HG02642 (cell line): ENCODE measurements at regions not wholly inside any gene's neighbourhood (a gene's known extent, or its start where the extent isn't known, plus 50 kb on each side); places are given as distances from the start of the nearest gene placed in this dataset.

Source experiments
- ATAC-seq: cut with Tn5 transposase; IDR thresholded peaks from one replicate; pipeline ENCODE4 v1.9.1; 2021; ENCODE audit warnings: mild to moderate bottlenecking; ENCODE audit not compliant: unreplicated experiment, poor library complexity

GRCh38 chr13:29964181-29964845 lies 113.9 kb upstream of the UBL3 start:
- no peak for ATAC-seq

- ATAC-seq: no peak
Measured at GRCh38 chr13:29963089-29963488, 112.7 kb upstream of the UBL3 start.

GRCh38 chr13:29961036-29961670 lies 110.7 kb upstream of the UBL3 start:
- no peak for ATAC-seq

GRCh38 chr13:29959603-29960002 lies 109.2 kb upstream of the UBL3 start:
- ATAC-seq: no peak

- ATAC-seq: no peak
Measured at GRCh38 chr13:29959086-29959485, 108.7 kb upstream of the UBL3 start.

- no peak for ATAC-seq
Measured at GRCh38 chr13:29958476-29958875, 108.1 kb upstream of the UBL3 start.

GRCh38 chr13:29957320-29957719 lies 106.9 kb upstream of the UBL3 start:
- ATAC-seq: no peak

DNA sequence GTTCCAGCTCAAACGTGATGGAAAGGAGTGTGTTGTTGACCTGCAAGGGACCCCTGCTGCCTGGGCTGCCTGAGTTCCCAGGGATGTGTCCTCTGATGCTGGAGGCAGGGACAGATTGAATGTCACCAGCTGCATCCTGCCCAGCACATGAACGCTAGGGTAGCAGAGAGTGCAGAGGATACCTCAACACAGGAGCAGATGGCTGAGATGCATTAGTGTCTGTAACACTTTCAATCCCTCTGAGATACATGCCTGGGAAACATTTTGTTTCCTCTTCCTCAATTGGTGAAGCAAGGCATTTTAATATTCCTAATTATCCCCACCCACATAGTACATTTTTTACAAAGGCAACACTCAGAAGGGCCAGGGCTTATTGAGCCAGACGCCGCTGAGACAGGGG lies 106.4 kb upstream of the UBL3 start:
- no peak for ATAC-seq

- ATAC-seq: no peak
Measured at GRCh38 chr13:29955137-29955650, 104.8 kb upstream of the UBL3 start.

DNA sequence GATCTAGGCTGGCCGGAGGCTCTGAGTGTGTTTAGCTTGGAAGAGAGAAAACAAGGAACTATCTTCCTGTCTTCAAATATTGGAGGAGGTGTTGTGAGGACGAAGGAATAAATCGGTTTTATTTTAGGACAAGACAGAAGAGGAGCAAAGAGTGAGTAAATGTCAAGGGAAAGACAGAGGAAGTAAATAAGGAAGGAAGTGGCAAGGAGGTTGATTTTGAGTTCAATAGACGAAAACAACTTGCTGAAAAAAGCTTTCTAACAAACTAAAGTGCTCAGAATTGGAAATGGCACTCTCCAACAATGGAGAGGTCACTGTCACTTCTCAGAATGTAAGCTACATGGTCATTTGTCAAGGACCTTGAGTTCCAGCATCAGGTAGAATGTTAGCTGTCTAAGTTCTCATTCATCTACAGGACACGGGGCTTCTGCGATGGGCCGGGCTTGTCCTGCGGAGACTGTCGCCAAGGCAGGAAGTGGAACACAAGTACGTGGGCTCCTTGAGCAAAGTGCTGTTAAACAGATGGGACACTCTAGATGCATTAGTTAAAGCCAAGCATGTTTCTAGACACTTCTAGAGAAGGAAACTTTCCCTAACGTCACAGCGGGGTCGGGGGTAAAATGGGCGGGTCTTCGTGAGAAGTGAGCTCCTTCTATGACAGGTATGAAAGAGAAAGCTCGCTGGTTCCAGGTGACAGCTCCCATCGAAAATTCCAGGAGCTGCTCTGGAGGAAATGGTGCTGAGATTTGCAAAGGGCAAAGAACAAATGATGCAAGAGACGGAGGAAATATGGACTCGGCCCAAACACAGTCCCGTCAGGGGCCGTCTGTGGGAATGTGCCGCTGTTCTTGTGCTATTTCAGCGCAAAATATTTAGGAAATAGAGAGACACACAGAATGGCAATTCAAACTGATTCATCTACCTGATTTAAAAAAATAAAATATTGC lies 103.9 kb upstream of the UBL3 start:
- ATAC-seq: no peak

GRCh38 chr13:29953542-29953941 lies 103.1 kb upstream of the UBL3 start:
- ATAC-seq: no peak

DNA sequence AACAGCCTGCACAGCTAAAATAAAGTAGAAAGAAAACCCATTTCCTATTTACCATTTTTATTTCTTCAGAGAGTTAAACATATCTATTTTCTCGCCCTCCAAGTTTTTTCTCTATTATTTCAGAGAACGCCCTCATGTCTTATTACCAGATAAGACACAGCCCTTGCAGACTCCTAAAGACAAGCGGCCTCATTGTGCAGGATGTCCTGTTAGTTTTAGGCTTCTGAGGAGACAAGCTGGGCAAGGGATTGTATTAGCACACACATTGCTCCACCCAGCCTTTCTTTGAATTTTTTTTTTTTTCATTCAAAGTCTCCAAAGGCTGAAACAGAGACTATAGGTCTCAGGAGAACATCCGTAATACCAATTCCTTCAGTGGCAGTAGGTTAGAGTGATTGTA lies 101.8 kb upstream of the UBL3 start:
- no peak for ATAC-seq

GRCh38 chr13:29948791-29949190 lies 98.4 kb upstream of the UBL3 start:
- no peak for ATAC-seq

- no peak for ATAC-seq
Measured at GRCh38 chr13:29948244-29948643, 97.8 kb upstream of the UBL3 start.

- no peak for ATAC-seq
Measured at GRCh38 chr13:29947839-29948238, 97.4 kb upstream of the UBL3 start.

- no peak for ATAC-seq
Measured at GRCh38 chr13:29946093-29946492, 95.7 kb upstream of the UBL3 start.

- ATAC-seq: no peak
Measured at GRCh38 chr13:29943686-29944085, 93.3 kb upstream of the UBL3 start.

DNA sequence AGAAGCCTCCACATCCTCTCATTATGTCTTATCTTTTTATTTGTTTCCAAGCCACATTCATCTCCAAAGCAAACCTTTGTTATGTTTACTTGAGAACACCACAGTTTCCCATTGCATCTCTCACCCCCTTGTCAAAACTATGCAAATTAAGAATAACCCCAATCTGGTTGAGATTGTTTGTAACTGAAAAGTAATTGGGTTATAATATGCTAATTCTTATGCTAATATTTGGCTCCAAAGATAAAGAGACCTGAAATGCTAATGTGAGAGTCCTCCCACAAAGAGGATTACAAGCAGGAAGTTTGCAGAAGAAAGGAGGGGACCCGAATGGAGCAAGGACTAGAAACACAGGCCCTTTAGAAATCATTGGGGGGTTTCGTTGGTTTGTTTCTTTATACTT lies 92.9 kb upstream of the UBL3 start:
- no peak for ATAC-seq

DNA sequence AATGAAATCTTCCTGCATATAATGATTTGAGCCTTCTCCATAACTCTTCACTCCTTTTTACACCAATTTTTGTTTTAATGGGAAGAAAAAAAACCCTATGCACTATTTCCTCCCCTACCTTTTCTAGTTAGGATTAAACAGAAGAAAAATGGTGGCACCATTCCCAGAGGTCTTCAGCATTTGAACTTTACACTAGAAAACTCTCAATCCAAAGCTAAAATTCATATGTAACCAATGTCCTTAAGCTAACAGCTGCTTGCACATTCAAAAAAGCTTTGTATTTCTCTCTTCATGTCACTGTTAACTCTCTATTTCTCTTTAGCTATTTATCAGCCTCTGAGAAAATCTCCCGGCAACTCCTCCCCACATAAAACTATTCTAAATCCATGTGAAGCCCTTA lies 90.3 kb upstream of the UBL3 start:
- ATAC-seq: no peak

GRCh38 chr13:29939158-29939557 lies 88.7 kb upstream of the UBL3 start:
- no peak for ATAC-seq

DNA sequence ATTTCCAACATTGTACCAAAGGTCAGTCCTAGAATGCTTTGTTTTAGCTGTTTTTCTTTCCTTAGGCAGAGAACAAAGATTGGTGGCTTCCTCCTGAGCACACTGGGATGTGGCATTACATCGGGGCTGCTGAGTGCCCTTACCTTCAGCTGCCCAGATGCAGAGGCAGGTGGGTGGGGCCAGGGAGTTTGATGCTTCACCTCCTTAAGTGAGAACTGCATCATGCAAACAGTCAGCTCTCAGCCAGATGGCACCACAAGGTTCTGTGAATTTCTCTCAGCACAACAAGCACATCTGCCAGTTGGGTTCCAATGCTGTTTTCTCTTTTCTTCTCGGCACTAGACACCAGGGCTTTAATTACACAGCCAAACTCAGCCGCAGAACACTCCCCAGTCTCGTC lies 87.4 kb upstream of the UBL3 start:
- ATAC-seq: no peak
